ENCODE measurements at regions not wholly inside any gene's neighbourhood (a gene's known extent, or its start where the extent isn't known, plus 50 kb on each side); places are given as distances from the start of the nearest gene placed in this dataset.

- no peak for DNase-seq (ENCODE audit: low spot score)
These were observed 262.0 kb upstream of the TOPAZ1 start for GRCh38 chr3:43979645-43980044.

DNA sequence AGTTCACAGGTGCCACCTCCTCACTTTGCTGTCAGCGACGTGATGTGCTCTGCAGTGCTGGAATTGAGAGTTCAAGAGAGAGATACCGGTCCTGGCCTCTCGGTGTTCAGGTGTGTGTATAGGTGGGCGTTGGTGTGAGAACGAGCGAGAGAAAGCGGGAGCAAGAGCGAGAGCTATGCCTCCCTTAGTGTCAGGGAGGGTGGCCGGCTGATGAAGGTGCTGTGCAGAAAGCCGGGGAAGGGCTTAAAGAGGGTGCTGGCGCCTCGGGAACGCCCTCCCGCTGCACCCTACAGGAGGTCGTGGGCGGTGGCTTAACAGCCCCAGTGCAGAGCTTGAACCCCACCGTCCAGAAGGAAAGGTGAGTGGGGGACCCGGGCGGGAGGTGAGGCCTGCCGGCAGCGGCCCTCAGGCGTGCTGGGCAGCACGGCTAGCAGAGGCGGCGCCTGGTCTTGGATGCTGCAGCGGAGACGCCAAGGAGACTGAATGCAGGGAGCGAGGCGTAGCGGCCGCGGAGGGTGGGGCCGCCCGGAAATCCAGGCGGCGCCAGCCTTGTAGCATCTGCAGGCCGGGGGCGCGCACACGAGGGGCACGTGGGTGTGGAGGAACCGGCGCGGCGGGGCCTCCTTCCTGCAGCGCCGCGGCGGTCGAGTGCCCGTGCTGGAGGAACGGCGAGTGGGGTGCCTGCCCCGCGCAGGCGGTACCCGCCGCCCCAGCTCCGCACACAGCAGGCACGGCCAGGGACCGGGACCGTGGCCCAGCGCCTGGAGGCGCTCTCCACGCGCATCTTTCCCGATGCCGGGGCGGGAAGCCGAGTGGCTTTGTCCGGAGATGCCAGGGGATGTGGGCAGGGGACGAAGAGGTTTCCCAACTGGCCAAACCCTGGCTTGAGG lies 246.8 kb upstream of the TOPAZ1 start:
- peak; percentile 64 for DNase-seq (ENCODE audit: low spot score)

DNA sequence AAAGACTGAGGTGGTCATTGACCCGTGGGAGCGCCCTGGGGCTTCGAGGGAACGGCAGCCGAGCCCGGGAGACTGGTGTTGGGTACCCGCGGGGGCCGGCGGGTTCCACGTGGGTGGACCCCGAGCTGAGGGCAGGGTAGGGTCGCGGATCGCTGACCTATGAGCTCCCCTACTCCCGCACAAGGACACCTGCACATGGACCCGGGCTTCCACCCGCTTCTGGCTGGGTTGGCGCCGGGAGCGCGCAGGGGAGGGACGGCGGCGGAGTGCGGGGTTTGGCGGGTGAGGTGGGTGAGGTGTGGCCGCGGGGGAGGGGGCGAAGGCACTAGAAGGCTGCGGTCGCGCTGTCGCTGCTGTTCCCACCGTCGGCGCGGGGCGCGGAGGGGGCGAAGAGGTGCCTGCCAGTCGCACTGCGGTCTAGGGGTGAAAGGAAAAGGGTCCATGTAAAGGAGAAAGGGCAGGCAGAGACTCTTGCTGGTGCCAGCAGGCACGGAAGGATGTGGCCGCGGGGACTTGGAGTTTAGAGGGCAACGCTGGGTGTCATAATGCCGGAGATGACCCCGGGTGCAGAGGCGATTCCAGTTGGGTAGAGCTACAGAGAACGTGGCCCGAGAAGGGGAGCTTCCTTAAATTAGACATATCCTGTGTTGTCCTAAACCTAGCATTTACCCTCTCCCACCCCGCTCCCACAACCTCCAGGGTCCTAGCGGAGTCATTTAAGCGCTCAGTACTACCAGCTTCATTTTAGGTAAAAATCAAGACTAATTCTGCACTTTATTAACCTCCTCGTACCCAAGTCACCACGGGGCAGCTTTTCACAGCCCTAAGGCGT lies 245.9 kb upstream of the TOPAZ1 start:
- DNase-seq (ENCODE audit: low spot score), result no peak

DNA sequence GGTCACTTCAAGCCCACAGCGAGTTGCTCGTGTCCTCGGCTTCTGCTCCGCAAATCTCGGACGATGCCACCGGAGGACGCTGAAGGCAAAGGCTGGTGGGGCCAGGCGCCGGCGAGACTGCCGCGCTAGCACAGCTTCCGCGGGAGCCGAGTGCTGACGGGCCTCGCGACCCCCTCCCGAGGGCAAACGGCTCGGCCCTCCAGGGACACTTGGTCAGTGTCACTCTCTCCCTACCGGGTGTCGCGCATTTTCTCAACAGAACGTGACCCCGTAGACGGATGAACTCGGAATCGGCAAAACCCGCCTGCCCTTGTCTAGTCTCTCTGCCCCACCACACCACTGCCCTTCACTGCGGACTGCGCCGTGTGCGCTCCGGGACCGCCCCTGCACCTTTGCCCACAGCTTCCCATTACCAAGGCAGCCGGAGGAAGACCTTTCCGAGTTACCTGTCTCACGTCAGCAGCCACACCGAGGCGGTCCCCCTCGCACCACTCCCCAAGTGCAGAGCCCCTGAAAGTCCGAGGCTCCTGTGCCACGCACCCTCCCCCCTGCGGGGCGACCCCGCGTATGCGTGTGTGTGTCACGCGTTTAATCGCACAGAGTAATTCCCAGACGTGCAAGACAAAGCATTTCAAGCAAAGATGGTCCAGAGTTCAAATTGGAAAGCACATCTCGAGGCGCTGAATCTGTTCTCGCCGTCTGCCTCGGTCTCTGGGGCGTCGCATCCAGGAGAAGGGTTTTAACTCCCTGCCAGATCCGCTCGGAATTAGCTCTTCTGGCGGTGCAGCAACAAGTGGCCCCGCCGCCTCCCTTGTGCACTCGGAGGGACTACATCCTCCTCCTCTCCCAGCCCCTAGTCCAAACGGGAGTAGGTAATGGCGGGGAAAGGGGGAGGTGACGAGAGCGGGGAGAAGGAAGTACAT lies 245.0 kb upstream of the TOPAZ1 start:
- peak; percentile 73 for DNase-seq (ENCODE audit: low spot score)

- DNase-seq (ENCODE audit: low spot score), result no peak
These were observed 244.4 kb upstream of the TOPAZ1 start for GRCh38 chr3:43997316-43997715.

DNA sequence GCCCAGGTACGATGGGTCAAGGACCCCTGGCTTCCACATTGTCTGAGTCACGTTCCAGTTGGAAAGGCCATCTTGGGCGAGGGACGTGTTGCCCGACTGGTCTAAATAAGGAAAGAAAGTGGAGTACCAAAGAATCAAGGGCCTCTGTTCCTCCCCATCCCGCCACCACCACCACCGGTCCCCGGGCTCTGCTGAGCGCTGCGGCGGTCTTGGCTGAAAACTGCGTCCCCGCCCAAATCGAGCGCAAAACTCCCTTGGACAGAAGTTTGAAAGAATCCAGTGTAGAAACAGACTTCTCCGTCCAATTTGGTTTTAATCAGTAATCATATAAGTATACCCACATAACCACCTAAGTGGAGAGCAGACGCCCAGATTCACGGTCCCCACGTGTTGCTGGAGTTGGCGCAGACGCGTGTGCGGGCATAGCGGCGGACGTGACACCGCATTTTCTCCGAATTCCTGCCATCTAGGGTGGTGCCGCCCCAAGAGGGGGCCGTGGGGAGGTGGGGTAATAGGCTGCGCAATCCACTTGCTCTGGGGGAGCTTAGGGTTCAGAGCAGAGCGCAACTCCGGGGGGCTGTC lies 243.8 kb upstream of the TOPAZ1 start:
- peak; percentile 27 for DNase-seq (ENCODE audit: low spot score)

- DNase-seq (ENCODE audit: low spot score), result peak; percentile 33
These were observed 243.3 kb upstream of the TOPAZ1 start for GRCh38 chr3:43998370-43998835.

- peak; percentile 80 for DNase-seq (ENCODE audit: low spot score)
These were observed 242.6 kb upstream of the TOPAZ1 start for GRCh38 chr3:43998836-43999727.

GRCh38 chr3:43999728-44000319 lies 241.9 kb upstream of the TOPAZ1 start:
- DNase-seq (ENCODE audit: low spot score), result peak; percentile 4

DNA sequence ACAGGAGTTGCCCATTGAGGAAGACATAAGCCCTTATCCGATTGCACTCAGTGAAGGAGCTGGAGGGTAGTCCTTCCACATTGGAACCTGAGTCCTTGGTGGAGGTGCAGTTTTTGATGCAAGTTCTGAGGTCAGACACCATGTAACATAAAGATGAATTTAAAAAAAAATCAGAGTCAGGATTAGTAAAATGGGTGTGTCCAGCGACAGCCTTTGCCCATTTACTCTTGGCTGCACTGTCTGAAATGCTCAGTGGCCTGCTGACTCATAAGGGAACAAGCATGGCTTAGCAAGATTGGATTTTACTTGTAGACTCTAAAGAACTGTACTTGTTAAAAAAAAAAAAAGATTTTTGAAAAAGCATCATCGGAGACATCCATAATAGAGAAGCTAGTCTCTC lies 241.1 kb upstream of the TOPAZ1 start:
- DNase-seq (ENCODE audit: low spot score), result peak; percentile 52

DNA sequence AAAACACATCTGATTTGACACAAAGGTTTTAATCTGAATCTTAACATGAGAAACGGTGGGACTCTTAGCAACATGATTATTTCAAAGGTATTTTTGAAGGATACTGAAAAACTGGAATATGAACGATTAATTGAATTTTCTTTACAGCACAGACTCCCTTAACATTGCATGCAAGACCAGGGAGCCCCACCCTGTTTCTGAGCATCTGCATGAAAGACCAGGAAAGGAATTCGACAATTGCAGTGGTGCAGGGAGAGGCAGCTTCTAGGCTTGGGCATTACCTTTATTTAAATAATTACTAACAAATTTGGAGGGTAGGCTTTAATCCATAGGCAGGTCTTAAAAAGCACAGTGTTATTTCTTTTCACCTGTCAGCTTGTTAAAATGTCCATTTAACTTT lies 240.6 kb upstream of the TOPAZ1 start:
- peak; percentile 9 for DNase-seq (ENCODE audit: low spot score)

GRCh38 chr3:44003801-44004200 lies 237.9 kb upstream of the TOPAZ1 start:
- no peak for DNase-seq (ENCODE audit: low spot score)

GRCh38 chr3:44011680-44012079 lies 230.0 kb upstream of the TOPAZ1 start:
- no peak for DNase-seq (ENCODE audit: low spot score)

DNA sequence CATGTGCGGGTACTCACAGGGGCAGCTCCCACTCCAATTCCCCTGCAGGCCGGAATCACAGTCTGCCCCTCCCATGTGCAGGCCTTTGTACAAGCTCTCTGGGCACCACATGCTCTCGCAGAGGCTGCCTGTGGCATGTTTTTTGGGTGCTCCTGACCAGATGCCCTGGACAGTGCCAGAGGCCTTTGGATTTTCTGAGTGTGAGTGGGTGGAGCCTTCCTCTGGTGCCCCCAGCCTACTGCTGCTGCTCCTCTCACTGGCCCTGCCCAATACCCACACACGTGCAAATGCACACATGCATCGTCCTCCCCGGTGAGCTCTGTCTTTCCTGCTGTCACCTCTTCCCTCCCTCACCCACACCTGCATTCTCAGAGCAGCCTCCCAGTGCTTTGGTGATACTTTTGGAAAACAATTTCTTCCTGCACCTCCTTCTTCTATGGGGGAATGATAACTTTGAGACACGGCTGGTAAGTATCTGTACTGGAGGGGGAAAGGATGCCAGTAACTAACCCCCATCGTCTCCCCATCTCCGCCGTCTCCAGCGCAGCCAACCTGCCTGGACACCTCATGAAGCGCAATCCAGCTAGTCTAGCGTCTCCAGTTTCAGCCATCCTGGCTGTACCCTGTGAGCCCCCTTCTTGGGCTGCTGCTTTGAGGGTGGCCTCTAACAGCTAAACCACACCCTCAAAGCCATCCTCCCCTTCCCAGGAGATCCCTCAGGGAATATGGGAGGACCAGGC lies 229.4 kb upstream of the TOPAZ1 start:
- no peak for DNase-seq (ENCODE audit: low spot score)

GRCh38 chr3:44013967-44014366 lies 227.7 kb upstream of the TOPAZ1 start:
- peak; percentile 45 for DNase-seq (ENCODE audit: low spot score)

- DNase-seq (ENCODE audit: low spot score), result no peak
These were observed 226.5 kb upstream of the TOPAZ1 start for GRCh38 chr3:44015170-44015569.

DNA sequence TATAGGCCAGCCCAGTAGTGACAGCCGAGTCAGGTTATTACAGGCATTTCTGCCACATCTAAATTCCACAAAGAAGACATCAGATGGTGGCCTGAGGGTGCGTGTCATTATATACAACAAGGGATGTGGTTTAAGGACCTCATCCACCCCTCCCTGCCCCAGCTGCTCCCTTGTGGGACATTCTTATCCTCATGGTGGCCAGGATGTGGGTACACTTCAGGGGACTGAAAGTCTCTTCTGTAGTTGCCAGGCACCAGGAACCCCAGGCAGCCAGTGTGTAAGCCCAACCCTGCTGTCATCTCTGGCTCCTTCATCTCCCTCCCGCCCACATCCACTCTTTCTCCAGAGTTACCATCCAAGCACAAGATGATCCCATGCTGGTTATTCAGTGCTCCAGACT lies 224.9 kb upstream of the TOPAZ1 start:
- DNase-seq (ENCODE audit: low spot score), result peak; percentile 49

GRCh38 chr3:44018926-44019325 lies 222.8 kb upstream of the TOPAZ1 start:
- no peak for DNase-seq (ENCODE audit: low spot score)

DNA sequence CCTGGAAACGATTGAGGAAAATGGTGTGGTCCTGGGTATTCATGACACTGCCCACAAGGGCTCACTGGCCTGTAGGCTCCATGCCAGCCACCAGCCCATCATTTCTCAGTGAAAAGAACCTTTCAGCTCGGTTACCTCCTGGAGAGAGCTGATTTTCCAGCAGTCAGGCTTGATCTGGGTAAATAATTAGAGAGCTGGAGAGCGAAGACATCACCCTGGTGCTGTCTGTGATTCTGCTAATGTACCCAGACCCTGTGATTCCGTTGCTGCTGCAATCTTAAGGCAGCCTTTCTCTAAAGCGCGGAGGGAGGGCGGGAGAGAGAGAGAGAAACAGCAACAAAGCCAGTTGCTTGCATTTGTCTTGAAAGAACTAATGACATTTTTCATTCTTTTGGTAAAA lies 221.9 kb upstream of the TOPAZ1 start:
- DNase-seq (ENCODE audit: low spot score), result peak; percentile 30

Data from kidney tubule cell (primary cell).